Keratinocyte (primary cell): ENCODE measurements at regions not wholly inside any gene's neighbourhood (a gene's known extent, or its start where the extent isn't known, plus 50 kb on each side); places are given as distances from the start of the nearest gene placed in this dataset.

Source experiments
- DNase-seq: peaks from one replicate; pipeline ENCODE4 v3.0.0-alpha.2; 2011; ENCODE audit warnings: low read depth, missing footprints, low spot score
- FAIRE-seq: peaks from 2 replicates; lab custom pipeline; 2011; peaks lifted over from hg19 to GRCh38; lab: Jason Lieb, UNC
- H2AFZ ChIP-seq: 2 replicates; pipeline ENCODE4 v1.6.0; 2012; ENCODE audit warnings: low read length, control low read depth, inconsistent platforms; ENCODE audit not compliant: control insufficient read depth
- H3K27ac ChIP-seq: 2 replicates; pipeline ENCODE4 v1.5.1; 2011; ENCODE audit warnings: low read length; ENCODE audit not compliant: control insufficient read depth, insufficient read depth
- H3K27me3 ChIP-seq: 3 replicates; pipeline ENCODE4 v1.6.0; 2011; ENCODE audit warnings: low read length; ENCODE audit not compliant: control insufficient read depth, insufficient read depth; ENCODE audit errors: extremely low read depth
- H3K36me3 ChIP-seq, 2 experiments: 2 replicates in 1 of 2; 3 replicates in 1 of 2; pipeline ENCODE4 v1.5.1; 2011; ENCODE audit warnings: low read length in 2 of 2, mild to moderate bottlenecking in 1 of 2; ENCODE audit not compliant: control insufficient read depth in 2 of 2, insufficient read depth in 2 of 2; ENCODE audit errors: extremely low read depth in 1 of 2
- H3K4me1 ChIP-seq: 3 replicates; pipeline ENCODE4 v1.5.1; 2011; ENCODE audit warnings: low read length; ENCODE audit not compliant: control insufficient read depth, insufficient read depth; ENCODE audit errors: extremely low read depth
- H3K4me2 ChIP-seq: 3 replicates; pipeline ENCODE4 v1.6.0; 2011; ENCODE audit warnings: low read depth, low read length; ENCODE audit not compliant: control insufficient read depth, insufficient read depth; ENCODE audit errors: extremely low read depth
- H3K4me3 ChIP-seq, 3 experiments: fragments of 200-600 bp in 1 of 3; sonication (generic) in 1 of 3; 2 replicates in 2 of 3; 3 replicates in 1 of 3; pipeline ENCODE4 v1.5.1; 2011 to 2016; ENCODE audit warnings: low read length in 3 of 3, mild to moderate bottlenecking in 3 of 3, control low read depth in 2 of 3, inconsistent platforms in 1 of 3, low read depth in 1 of 3, mixed read lengths in 1 of 3, mixed run types in 1 of 3, moderate library complexity in 1 of 3; ENCODE audit not compliant: control insufficient read depth in 2 of 3, insufficient read depth in 2 of 3; ENCODE audit errors: extremely low read depth in 1 of 3
- H3K79me2 ChIP-seq: 2 replicates; pipeline ENCODE4 v1.6.0; 2012; ENCODE audit warnings: low read length; ENCODE audit not compliant: control insufficient read depth, insufficient read depth
- H3K9ac ChIP-seq: 3 replicates; pipeline ENCODE4 v1.6.0; 2011; ENCODE audit warnings: low read length; ENCODE audit not compliant: control insufficient read depth, insufficient read depth; ENCODE audit errors: extremely low read depth
- H3K9me1 ChIP-seq: 3 replicates; pipeline ENCODE4 v1.6.0; 2011; ENCODE audit warnings: low read length; ENCODE audit not compliant: control insufficient read depth, insufficient read depth; ENCODE audit errors: extremely low read depth
- H3K9me3 ChIP-seq: 2 replicates; pipeline ENCODE4 v1.5.1; 2012; ENCODE audit warnings: low read depth, low read length; ENCODE audit not compliant: control insufficient read depth
- H4K20me1 ChIP-seq: 3 replicates; pipeline ENCODE4 v1.6.0; 2011; ENCODE audit warnings: low read length; ENCODE audit not compliant: control insufficient read depth, insufficient read depth; ENCODE audit errors: extremely low read depth
- EZH2 ChIP-seq: IDR thresholded peaks from one replicate; pipeline ENCODE4 v1.6.1; 2012; ENCODE audit warnings: inconsistent platforms, mild to moderate bottlenecking, low read length, moderate library complexity
- dilution Hi-C: fragments of 300-500 bp; cut with MboI; formaldehyde crosslinking; loops from one replicate; pipeline ENCODE4 v1.7.0; 2020; ENCODE audit warnings: low sequenced_read_pairs; ENCODE audit not compliant: extremely low pct_ligation_motif_present
- TF ChIP-seq, protein P1 (sequence below), 3 experiments: IDR thresholded peaks in 1 of 3; conservative IDR thresholded peaks in 1 of 3; optimal IDR thresholded peaks in 1 of 3; 2 replicates in 2 of 3; 3 replicates in 1 of 3; pipeline versions ENCODE3 to v1.5.1; 2011; ENCODE audit warnings: low read length in 3 of 3, mild to moderate bottlenecking in 3 of 3, moderate library complexity in 2 of 3, control low read depth in 1 of 3, inconsistent platforms in 1 of 3; ENCODE audit not compliant: insufficient read depth in 2 of 3; ENCODE audit errors: extremely low read depth in 1 of 3

DNA sequence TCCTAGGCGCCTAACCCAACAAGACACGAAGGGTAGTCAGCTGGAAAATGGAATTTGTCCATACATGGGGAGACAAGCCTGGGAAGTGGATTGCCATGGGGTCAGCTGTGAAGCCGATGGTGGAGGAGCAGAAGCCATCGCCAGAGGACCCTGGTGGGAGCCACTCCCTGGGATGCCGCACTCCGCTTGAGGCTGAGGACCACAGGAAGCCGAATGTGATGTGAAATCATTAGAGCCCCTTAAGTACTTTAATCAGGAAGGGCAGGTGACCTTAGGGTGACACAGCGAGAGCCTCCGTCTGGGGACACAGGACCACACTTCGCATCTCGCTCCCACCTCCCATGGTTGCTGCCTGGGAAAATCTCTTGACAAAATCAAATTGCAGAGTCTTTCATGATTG lies 614.6 kb upstream of the MGMT start:
- no peak for TF ChIP-seq EZH2
- TF ChIP-seq, protein P1, sequence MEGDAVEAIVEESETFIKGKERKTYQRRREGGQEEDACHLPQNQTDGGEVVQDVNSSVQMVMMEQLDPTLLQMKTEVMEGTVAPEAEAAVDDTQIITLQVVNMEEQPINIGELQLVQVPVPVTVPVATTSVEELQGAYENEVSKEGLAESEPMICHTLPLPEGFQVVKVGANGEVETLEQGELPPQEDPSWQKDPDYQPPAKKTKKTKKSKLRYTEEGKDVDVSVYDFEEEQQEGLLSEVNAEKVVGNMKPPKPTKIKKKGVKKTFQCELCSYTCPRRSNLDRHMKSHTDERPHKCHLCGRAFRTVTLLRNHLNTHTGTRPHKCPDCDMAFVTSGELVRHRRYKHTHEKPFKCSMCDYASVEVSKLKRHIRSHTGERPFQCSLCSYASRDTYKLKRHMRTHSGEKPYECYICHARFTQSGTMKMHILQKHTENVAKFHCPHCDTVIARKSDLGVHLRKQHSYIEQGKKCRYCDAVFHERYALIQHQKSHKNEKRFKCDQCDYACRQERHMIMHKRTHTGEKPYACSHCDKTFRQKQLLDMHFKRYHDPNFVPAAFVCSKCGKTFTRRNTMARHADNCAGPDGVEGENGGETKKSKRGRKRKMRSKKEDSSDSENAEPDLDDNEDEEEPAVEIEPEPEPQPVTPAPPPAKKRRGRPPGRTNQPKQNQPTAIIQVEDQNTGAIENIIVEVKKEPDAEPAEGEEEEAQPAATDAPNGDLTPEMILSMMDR (optimal IDR thresholded peaks at IDR 0.05 in 1 of 3, IDR thresholded peaks at IDR 0.05 in 1 of 3, conservative IDR thresholded peaks at IDR 0.05 in 1 of 3; ENCODE audit: extremely low read depth in 1 of 3, insufficient read depth in 2 of 3, low read length in 3 of 3), result no peak
- dilution Hi-C loops, result no loop called here
- no peaks in the 10 kb centered on the region for H3K36me3 ChIP-seq
- H4K20me1 ChIP-seq, result no peaks in the 10 kb centered on the region
- H3K27me3 ChIP-seq, result no peaks in the 10 kb centered on the region
- H2AFZ ChIP-seq, result no peak overlapping the region
- H3K9ac ChIP-seq, result no peak overlapping the region
- H3K4me1 ChIP-seq, result no peaks in the 10 kb centered on the region
- H3K9me3 ChIP-seq, result no peaks in the 10 kb centered on the region
- no peak overlapping the region for H3K27ac ChIP-seq
- DNase-seq (no peak), FAIRE-seq (no peak)
- no peak overlapping the region for H3K4me3 ChIP-seq
- H3K4me2 ChIP-seq, result no peak overlapping the region
- no peaks in the 10 kb centered on the region for H3K9me1 ChIP-seq
- H3K79me2 ChIP-seq, result no peaks in the 10 kb centered on the region

- FAIRE-seq, result no peak
- Histone ChIP-seq H3K9me1 (no peaks in the 10 kb centered on the region), H3K4me3 (no peak overlapping the region), H3K4me2 (no peak overlapping the region), H2AFZ (no peak overlapping the region), H3K27me3 (no peaks in the 10 kb centered on the region), H3K9ac (no peak overlapping the region), H3K79me2 (no peaks in the 10 kb centered on the region), H3K4me1 (no peaks in the 10 kb centered on the region), H3K36me3 (no peaks in the 10 kb centered on the region), H4K20me1 (no peaks in the 10 kb centered on the region), H3K9me3 (no peaks in the 10 kb centered on the region), H3K27ac (no peak overlapping the region)
- dilution Hi-C loops, result no loop called here
- TF ChIP-seq EZH2, result no peak
- TF ChIP-seq, protein P1 (optimal IDR thresholded peaks at IDR 0.05 in 1 of 3, IDR thresholded peaks at IDR 0.05 in 1 of 3, conservative IDR thresholded peaks at IDR 0.05 in 1 of 3; ENCODE audit: extremely low read depth in 1 of 3, insufficient read depth in 2 of 3, low read length in 3 of 3), result no peak
- DNase-seq, result no peak
These were observed 614.1 kb upstream of the MGMT start for GRCh38 chr10:128852902-128853301.
